Thoracic aorta (tissue), 2 donors: ENCODE measurements at regions not wholly inside any gene's neighbourhood (a gene's known extent, or its start where the extent isn't known, plus 50 kb on each side); places are given as distances from the start of the nearest gene placed in this dataset.

Experiments
- ATAC-seq: fragments of 150-250 bp; one replicate; pipeline ENCODE4 v1.8.0; 2017; ENCODE audit warnings: low read depth; ENCODE audit not compliant: insufficient number of reproducible peaks, low FRiP score
- DNase-seq: peaks from one replicate; pipeline ENCODE4 v3.0.0-alpha.2; 2020; ENCODE audit warnings: low spot score
- H3K27ac ChIP-seq, 2 donors: fragments of 200-600 bp; sonication (generic); 1 replicate in 1 of 2; 2 replicates in 1 of 2; pipeline ENCODE4 v1.5.1; 2016; ENCODE audit warnings: mild to moderate bottlenecking in 2 of 2, moderate library complexity in 2 of 2
- H3K27me3 ChIP-seq: fragments of 200-600 bp; sonication (generic); replicated peaks from 2 replicates; pipeline ENCODE4 v1.6.0; 2016; ENCODE audit warnings: mild to moderate bottlenecking; ENCODE audit not compliant: insufficient read depth
- H3K36me3 ChIP-seq: fragments of 200-600 bp; sonication (generic); one replicate; pipeline ENCODE4 v1.5.1; 2016
- H3K4me1 ChIP-seq, 2 donors: fragments of 200-600 bp; sonication (generic); 1 replicate in 1 of 2; 2 replicates in 1 of 2; pipeline versions ENCODE4 v1.5.1 to v1.6.0; 2016; ENCODE audit warnings: low read depth in 2 of 2, mild to moderate bottlenecking in 1 of 2; ENCODE audit not compliant: control insufficient read depth in 1 of 2
- H3K4me3 ChIP-seq: fragments of 200-600 bp; sonication (generic); 2 replicates; pipeline ENCODE4 v1.5.1; 2016; ENCODE audit warnings: mild to moderate bottlenecking
- H3K9me3 ChIP-seq: fragments of 200-600 bp; sonication (generic); 2 replicates; pipeline ENCODE4 v1.5.1; 2016
- TF ChIP-seq, protein P1 (sequence below): fragments of 200-600 bp; sonication (generic); IDR thresholded peaks from one replicate; pipeline ENCODE4 v1.5.1; 2019; ENCODE audit warnings: antibody characterized with exemption

DNA sequence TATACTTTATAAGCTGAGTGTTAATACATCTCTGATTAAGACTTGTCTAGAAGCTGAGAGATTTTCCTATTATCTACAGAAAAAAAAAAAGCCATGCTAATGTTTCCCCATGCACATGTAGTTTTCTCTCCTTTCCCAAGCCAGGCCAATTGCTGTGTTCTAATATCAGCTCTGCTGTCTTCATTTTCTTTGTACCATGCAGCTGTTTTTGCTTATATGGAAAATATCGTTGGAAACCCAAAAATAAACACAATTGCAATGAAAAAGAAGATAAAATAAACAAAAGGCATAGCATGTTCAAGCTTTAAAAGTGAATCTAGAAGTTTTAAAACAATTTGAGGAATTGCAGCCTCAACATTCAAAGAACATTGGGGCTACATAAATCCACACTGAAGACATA is 817.4 kb upstream of the ACVR2A start:
- H3K36me3 ChIP-seq = no peaks in the 10 kb centered on the region
- H3K4me1 ChIP-seq = no peaks in the 10 kb centered on the region
- TF ChIP-seq, protein P1, sequence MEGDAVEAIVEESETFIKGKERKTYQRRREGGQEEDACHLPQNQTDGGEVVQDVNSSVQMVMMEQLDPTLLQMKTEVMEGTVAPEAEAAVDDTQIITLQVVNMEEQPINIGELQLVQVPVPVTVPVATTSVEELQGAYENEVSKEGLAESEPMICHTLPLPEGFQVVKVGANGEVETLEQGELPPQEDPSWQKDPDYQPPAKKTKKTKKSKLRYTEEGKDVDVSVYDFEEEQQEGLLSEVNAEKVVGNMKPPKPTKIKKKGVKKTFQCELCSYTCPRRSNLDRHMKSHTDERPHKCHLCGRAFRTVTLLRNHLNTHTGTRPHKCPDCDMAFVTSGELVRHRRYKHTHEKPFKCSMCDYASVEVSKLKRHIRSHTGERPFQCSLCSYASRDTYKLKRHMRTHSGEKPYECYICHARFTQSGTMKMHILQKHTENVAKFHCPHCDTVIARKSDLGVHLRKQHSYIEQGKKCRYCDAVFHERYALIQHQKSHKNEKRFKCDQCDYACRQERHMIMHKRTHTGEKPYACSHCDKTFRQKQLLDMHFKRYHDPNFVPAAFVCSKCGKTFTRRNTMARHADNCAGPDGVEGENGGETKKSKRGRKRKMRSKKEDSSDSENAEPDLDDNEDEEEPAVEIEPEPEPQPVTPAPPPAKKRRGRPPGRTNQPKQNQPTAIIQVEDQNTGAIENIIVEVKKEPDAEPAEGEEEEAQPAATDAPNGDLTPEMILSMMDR = no peak
- H3K27ac ChIP-seq = no peak overlapping the region
- no peak for DNase-seq
- H3K9me3 ChIP-seq = peaks cover 8% of the 10 kb centered on the region
- H3K27me3 ChIP-seq = no peaks in the 10 kb centered on the region
- no peak overlapping the region for H3K4me3 ChIP-seq
- ATAC-seq = no peak

DNA sequence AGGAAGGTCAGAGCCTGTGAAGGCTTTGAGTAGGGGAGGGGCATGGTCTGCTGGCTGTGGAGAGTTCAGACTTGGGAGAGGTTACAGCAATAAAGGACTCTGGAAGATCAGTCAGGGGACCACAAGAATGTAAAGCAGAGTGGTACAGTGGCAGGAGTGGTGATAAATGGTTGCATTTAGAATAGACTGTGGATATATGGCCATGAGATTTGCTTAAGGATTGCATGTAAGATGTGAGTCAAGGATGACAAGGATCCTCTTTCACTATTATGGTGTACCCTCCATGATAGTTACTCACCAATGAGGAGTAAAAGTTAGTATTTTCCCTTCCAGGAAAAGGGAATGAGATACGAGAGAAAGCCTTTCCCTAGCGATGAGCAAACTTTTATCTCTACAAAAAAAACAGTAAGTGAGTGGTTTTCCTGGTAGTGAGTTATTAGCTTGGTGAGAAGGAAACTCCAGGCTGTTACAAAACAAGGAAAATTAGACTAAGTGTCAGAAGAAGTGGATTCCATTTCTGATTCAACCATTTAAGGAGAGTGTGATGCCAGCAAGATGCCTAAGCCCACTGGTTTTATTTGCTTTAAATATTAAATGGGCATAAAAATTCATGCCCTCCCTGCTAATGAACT is 818.0 kb upstream of the ACVR2A start:
- Histone ChIP-seq H3K36me3 (no peaks in the 10 kb centered on the region), H3K4me1 (no peaks in the 10 kb centered on the region), H3K4me3 (no peak overlapping the region), H3K27ac (no peak overlapping the region), H3K9me3 (peaks cover 9% of the 10 kb centered on the region), H3K27me3 (no peaks in the 10 kb centered on the region)
- TF ChIP-seq, protein P1 = no peak
- ATAC-seq = no peak
- no peak for DNase-seq

DNA sequence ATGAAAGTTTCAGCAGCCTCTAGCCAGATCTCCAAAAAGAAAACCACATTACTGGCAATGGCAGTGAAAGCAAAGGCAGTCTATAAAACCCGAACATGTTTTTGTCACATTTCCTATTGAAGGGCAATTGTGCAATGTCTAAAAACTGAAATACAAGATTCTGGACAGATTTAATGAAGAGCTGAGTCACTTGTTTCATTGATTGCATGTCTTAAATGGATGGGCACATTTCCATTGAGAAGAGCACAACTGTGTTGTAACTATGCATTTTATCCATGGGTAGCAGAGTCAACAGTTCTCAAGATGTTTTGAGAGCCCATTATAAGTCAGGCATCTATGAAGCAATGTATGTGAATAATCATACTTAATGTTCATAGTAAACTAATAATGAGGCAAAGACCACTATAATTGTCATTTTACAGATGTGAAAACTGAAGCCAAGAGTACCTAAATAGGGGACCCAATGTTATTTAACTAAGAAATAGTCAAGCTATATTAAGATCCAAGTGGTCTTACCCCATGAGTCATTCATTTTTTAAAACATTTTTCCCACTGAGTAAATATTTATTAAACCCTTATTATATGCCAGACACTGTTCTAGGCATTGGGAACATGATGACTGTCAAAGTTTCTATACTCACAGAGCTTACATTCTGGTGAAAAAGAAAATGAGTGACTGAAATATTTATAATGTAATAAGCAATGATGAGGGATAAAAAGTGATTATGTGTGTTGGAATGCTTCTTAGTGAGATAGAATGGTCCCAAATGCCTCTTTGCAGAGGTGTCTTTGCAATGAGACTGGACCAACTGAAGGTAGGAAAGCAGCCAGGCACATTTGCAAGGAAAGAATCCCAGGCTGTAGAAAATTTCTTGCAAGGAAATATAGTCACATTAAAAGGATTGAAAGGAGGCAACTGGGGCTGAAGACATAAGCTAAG is 818.9 kb upstream of the ACVR2A start:
- H3K4me1 ChIP-seq = no peaks in the 10 kb centered on the region
- TF ChIP-seq, protein P1 = no peak
- H3K27ac ChIP-seq = no peak overlapping the region
- no peak overlapping the region for H3K4me3 ChIP-seq
- H3K36me3 ChIP-seq = no peaks in the 10 kb centered on the region
- no peak for ATAC-seq
- H3K27me3 ChIP-seq = no peaks in the 10 kb centered on the region
- no peak for DNase-seq
- peaks cover 9% of the 10 kb centered on the region for H3K9me3 ChIP-seq

DNA sequence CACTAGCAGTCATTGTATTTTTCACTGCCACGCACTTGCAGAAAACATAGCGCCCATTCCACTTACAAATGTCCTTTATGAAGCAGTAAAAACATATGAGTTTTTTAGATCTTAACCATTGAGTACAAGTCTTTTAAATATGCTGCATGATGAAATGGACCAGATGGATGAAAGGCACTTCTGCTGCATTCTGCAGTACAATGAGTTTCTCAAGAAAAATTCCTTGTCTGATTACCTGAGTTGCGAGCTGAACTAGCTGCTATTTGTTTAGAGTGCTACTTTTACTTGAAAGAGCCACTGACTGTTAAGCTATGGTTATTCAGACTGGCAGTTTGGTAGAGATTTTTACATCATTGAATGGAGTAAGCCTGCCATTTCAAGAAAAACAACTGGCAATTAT is 825.5 kb upstream of the ACVR2A start:
- Histone ChIP-seq H3K4me1 (no peaks in the 10 kb centered on the region), H3K36me3 (no peaks in the 10 kb centered on the region), H3K27ac (no peak overlapping the region), H3K27me3 (no peaks in the 10 kb centered on the region), H3K4me3 (no peak overlapping the region), H3K9me3 (peaks cover 9% of the 10 kb centered on the region)
- DNase-seq (no peak), ATAC-seq (no peak)
- TF ChIP-seq, protein P1 = no peak

DNA sequence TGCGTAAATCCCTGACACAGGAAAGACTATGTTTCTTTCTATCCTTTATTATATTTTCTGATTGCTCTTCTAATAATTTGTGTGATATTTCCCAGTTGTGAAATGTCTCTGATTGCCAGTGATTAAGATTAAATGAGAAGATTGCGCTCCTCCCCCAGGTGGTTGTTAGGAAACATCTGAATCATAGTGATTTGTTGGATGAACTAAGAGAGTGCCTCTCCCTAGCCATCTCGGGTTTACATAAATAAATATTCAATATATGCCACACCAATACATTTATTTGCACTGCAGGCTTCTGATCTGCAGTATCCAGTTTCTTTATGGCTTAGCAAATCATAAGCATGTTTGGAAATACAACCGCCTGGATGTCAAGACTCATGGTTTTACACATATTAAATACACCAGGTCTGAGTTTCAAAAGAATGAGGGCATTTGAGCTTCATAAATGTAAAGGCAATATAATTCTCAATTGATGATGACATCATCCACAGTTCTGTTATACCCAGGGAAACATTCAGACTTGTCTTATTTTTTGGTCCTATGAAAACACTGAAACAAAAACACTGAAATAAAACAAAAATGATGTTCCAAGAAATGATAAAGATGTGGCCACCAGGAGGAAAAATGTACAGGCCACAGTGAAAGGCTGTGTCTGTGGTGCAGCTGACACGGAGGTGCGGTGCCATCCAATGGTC is 826.7 kb upstream of the ACVR2A start:
- no peak overlapping the region for H3K4me3 ChIP-seq
- DNase-seq (no peak), ATAC-seq (no peak)
- no peaks in the 10 kb centered on the region for H3K4me1 ChIP-seq
- H3K36me3 ChIP-seq = no peaks in the 10 kb centered on the region
- no peak overlapping the region for H3K27ac ChIP-seq
- H3K9me3 ChIP-seq = peaks cover 8% of the 10 kb centered on the region
- TF ChIP-seq, protein P1 = no peak
- no peaks in the 10 kb centered on the region for H3K27me3 ChIP-seq
